Ascending aorta (tissue), 2 donors: ENCODE measurements at regions not wholly inside any gene's neighbourhood (a gene's known extent, or its start where the extent isn't known, plus 50 kb on each side); places are given as distances from the start of the nearest gene placed in this dataset.

Experiments used
- DNase-seq, 2 donors: peaks; one replicate each; pipeline ENCODE4 v3.0.0-alpha.2; 2019; ENCODE audit warnings: low spot score in 2 of 2
- H3K27ac ChIP-seq, 2 donors: fragments of 200-600 bp; sonication (generic); one replicate each; pipeline ENCODE4 v1.5.1; 2016 to 2017; ENCODE audit warnings: mild to moderate bottlenecking in 1 of 2
- H3K27me3 ChIP-seq: fragments of 200-600 bp; sonication (generic); one replicate; pipeline ENCODE4 v1.5.1; 2017
- H3K36me3 ChIP-seq, 2 donors: fragments of 200-600 bp; sonication (generic); one replicate each; pipeline ENCODE4 v1.5.1; 2016
- H3K4me1 ChIP-seq, 2 donors: fragments of 200-600 bp; sonication (generic); one replicate each; pipeline ENCODE4 v1.5.1; 2016 to 2017; ENCODE audit warnings: mild to moderate bottlenecking in 1 of 2
- H3K4me3 ChIP-seq, 2 donors: fragments of 200-600 bp; sonication (generic); one replicate each; pipeline ENCODE4 v1.5.1; 2016 to 2017; ENCODE audit warnings: mild to moderate bottlenecking in 1 of 2
- H3K9me3 ChIP-seq, 2 donors: fragments of 200-600 bp; sonication (generic); one replicate each; pipeline ENCODE4 v1.5.1; 2016
- intact Hi-C: fragments of 100-400 bp; cut with DNase I; formaldehyde crosslinking; loops from one replicate; pipeline ENCODE4 v1.15.1; 2023
- TF ChIP-seq, protein P1 (sequence below), 3 experiments: fragments of 200-600 bp in 2 of 3; fragments of 450-650 bp in 1 of 3; sonication (generic) in 2 of 3; IDR thresholded peaks; one replicate each; pipeline ENCODE4 v1.5.1; 2016 to 2019; ENCODE audit warnings: antibody characterized with exemption in 3 of 3, mild to moderate bottlenecking in 1 of 3, moderate library complexity in 1 of 3

DNA sequence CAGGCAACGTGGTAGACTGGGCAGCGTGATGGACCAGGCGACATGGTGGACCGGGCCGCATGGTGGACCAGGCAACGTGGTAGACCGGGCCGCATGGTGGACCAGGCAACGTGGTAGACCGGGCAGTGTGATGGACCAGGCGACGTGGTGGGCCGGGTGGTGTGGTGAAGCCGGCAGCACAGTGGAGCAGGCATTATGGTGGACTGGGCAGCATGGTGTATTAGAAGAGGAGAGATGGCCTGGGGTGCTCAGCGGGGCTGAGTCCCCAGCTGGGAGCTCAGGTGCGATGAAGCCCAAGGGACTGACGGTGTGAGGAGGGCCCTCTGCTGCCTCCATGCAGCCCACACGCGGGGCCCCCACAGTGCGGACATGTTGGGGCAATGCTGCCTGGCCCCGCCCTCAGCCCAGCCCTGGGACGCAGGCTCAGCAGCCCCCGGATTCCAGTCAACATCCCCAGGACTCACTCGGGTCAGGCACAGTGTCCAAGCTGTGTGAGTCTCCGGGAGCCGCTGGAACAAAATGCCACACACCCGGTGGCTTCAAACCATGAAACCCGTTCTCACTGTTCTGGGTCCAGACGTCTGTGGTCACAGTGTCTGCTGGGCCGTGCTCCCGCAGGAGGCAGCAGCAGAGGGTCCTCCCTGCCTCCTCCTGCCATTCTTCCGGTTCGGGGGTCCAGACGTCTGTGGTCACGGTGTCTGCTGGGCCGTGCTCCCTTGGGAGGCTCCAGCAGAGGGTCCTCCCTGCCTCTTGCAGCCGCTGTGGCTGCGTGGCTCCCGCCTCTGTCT is 1084.9 kb downstream of the BRD1 start:
- Histone ChIP-seq H3K4me3 (no peak overlapping the region), H3K4me1 (no peaks in the 10 kb centered on the region), H3K36me3 (no peaks in the 10 kb centered on the region), H3K27me3 (no peaks in the 10 kb centered on the region), H3K9me3 (peaks cover 0 to 19% of the 10 kb centered on the region in 2 donors), H3K27ac (no peak overlapping the region)
- TF ChIP-seq, protein P1, sequence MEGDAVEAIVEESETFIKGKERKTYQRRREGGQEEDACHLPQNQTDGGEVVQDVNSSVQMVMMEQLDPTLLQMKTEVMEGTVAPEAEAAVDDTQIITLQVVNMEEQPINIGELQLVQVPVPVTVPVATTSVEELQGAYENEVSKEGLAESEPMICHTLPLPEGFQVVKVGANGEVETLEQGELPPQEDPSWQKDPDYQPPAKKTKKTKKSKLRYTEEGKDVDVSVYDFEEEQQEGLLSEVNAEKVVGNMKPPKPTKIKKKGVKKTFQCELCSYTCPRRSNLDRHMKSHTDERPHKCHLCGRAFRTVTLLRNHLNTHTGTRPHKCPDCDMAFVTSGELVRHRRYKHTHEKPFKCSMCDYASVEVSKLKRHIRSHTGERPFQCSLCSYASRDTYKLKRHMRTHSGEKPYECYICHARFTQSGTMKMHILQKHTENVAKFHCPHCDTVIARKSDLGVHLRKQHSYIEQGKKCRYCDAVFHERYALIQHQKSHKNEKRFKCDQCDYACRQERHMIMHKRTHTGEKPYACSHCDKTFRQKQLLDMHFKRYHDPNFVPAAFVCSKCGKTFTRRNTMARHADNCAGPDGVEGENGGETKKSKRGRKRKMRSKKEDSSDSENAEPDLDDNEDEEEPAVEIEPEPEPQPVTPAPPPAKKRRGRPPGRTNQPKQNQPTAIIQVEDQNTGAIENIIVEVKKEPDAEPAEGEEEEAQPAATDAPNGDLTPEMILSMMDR (IDR thresholded peaks at IDR 0.05), result no peak
- peak; percentile 7 to 59 for DNase-seq
- intact Hi-C loops, result loop anchor here (10.0 kb wide), 1 partner anchor 52 kb away; no protein-coding TSS in a partner anchor

DNA sequence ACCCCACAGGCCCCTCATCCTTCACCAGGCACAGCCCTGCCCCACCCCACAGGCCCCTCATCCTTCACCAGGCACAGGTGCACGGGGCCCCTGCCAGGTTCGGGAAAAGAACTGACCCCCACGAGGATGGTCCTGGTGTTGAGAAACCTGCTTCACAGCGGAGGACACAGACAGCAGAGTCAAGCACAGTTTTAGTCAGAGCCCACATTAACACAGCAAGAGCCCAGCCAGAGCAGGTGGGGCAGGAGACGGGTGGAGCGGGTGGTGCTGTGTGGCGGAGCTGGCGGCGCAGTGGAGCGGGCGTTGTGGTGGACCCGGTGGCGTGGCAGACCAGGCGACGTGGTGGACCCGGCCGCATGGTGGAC is 1085.5 kb downstream of the BRD1 start:
- no peaks in the 10 kb centered on the region for H3K27me3 ChIP-seq
- DNase-seq, result peak in 1 of 2 donors; percentile 4
- no peak overlapping the region for H3K4me3 ChIP-seq
- H3K36me3 ChIP-seq, result no peaks in the 10 kb centered on the region
- H3K27ac ChIP-seq, result no peak overlapping the region
- TF ChIP-seq, protein P1 (IDR thresholded peaks at IDR 0.05), result no peak
- H3K9me3 ChIP-seq, result peaks cover 0 to 19% of the 10 kb centered on the region in 2 donors
- intact Hi-C loops, result loop anchor here (10.0 kb wide), 1 partner anchor 53 kb away; no protein-coding TSS in a partner anchor
- no peaks in the 10 kb centered on the region for H3K4me1 ChIP-seq

DNA sequence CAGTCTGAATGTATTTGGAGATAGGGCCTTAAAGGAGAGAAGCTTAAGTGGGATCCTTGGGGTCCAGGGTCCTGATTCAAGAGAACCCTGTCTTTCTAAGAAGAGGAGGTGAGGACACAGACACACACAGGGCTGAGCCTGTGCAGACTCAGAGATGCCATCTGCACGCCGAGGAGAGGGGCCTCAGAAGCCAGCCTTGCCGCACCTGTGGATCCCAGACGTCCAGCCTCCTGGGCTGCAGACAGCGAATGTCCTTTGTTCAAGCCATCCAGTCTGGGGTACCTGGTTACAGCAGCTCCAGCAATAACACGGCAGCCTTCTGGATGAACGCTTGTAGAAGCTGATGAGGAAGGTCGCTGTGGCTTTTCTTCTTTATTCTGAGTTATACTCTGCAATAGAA is 1086.1 kb downstream of the BRD1 start:
- DNase-seq, result no peak
- H3K36me3 ChIP-seq, result no peaks in the 10 kb centered on the region
- no peak overlapping the region for H3K4me3 ChIP-seq
- H3K27ac ChIP-seq, result no peak overlapping the region
- H3K4me1 ChIP-seq, result no peaks in the 10 kb centered on the region
- intact Hi-C loops, result loop anchor here (10.0 kb wide), 1 partner anchor 53 kb away; no protein-coding TSS in a partner anchor
- H3K9me3 ChIP-seq, result peaks cover 0 to 19% of the 10 kb centered on the region in 2 donors
- TF ChIP-seq, protein P1 (IDR thresholded peaks at IDR 0.05), result no peak
- no peaks in the 10 kb centered on the region for H3K27me3 ChIP-seq

DNA sequence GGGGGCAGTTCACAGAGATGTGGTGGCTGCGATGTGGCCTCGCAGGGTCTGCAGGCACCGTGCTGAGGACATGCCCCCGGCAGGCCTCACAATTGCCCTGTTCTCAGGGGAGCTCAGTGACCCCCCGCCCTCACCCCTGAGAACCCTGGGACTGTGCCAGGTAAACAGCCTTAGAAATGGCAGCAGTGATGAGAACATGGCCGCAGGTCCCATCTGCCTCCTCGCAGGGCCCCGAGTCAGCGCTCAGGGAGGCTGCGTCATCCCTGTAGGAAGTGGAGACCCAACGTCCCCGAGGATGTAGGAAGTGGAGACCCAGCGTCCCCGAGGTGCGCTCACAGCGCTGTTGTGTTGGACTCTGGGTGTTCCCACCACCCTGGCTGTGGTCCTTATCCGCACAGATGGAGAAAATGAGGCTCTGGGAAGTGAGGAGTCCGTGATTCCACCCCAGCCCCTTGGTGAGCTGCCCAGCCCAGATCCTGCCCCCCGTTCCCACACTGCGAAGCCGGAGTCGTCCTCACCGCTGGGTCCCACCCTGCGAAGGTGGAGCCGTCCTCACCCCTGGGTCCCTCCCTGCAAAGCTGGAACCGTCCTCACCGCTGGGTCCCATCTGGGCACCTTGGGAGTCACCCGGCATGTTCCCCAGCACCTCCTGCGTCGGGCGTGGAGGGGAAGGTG is 1086.8 kb downstream of the BRD1 start:
- Histone ChIP-seq H3K27ac (no peak overlapping the region), H3K4me1 (no peaks in the 10 kb centered on the region), H3K27me3 (no peaks in the 10 kb centered on the region), H3K36me3 (no peaks in the 10 kb centered on the region), H3K4me3 (no peak overlapping the region), H3K9me3 (peaks cover 0 to 19% of the 10 kb centered on the region in 2 donors)
- intact Hi-C loops, result loop anchor here (10.0 kb wide), 1 partner anchor 54 kb away; no protein-coding TSS in a partner anchor
- peak; percentile 5 to 50 for DNase-seq
- TF ChIP-seq, protein P1 (IDR thresholded peaks at IDR 0.05), result no peak

DNA sequence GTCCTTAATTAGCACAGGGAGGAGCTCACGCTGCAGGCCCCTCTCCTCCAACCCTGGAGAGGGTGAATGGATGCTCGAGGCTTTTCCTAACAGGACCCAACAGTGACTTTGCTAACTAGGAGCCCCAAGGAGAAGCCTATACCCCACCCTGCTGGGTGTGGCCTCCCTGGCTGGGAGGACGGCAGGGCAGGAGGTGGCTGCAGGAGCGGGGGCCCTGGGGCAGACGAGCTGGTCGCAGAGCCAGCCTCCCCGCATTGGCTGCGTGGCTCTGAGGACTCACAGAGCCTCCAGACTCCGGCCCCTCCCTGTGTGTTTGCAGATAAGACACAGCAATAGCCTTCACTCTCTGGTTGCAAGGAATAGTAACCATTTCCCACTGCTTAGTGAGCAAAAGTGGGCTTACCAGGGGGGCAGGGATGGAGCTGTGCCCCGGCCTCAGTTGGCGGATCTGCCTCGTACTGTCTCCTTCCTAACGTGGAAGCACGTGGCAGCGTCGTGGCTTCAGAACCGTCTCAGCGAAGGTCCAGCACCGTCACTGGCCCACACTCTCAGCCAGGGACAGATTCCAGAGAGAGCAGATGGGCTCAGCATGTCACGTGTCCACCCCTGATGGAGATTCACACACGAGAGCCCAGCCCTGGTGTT is 1087.5 kb downstream of the BRD1 start:
- Histone ChIP-seq H3K4me1 (no peaks in the 10 kb centered on the region), H3K27ac (no peak overlapping the region), H3K9me3 (peaks cover 0 to 16% of the 10 kb centered on the region in 2 donors), H3K36me3 (no peaks in the 10 kb centered on the region), H3K27me3 (no peaks in the 10 kb centered on the region), H3K4me3 (no peak overlapping the region)
- intact Hi-C loops, result loop anchor here (10.0 kb wide), 1 partner anchor 55 kb away; no protein-coding TSS in a partner anchor
- peak; percentile 3 to 38 for DNase-seq
- TF ChIP-seq, protein P1 (IDR thresholded peaks at IDR 0.05), result no peak
